HCT116 (cell line): ENCODE measurements at regions not wholly inside any gene's neighbourhood (a gene's known extent, or its start where the extent isn't known, plus 50 kb on each side); places are given as distances from the start of the nearest gene placed in this dataset.
A peak's percentile ranks its signal among the peaks of the same experiment; 100 is the strongest.

Source experiments
- ATAC-seq: fragments of 200-7000 bp; cut with Tn5 transposase; 2 replicates; pipeline ENCODE4 v1.9.1; 2020; ENCODE audit warnings: mild to moderate bottlenecking, moderate library complexity
- BruUV-seq: library from RNA; stranded (reverse); fragments of 400-500 nt; replicated peaks from 2 replicates; lab custom pipeline; 2021; lab: Mats Ljungman, UMichigan
- CTCF ChIA-PET: fragments of 300-600 bp; sonication (Branson Sonifier 250); formaldehyde crosslinking; loops from one replicate; lab custom pipeline; 2021; ENCODE audit warnings: antibody characterized with exemption; lab: Charles Lee
- POLR2A ChIA-PET: fragments of 300-600, 350-600 bp; sonication (Branson Sonifier 250); formaldehyde crosslinking; loops from one replicate; lab custom pipeline; 2021; ENCODE audit warnings: antibody characterized with exemption; lab: Charles Lee
- RAD21 ChIA-PET, 2 experiments: fragments of 300-600 bp; sonication (Branson Sonifier 250); formaldehyde crosslinking; loops; one replicate each; lab custom pipeline; 2023; ENCODE audit warnings: low total read pairs in 2 of 2; ENCODE audit not compliant: uncharacterized antibody in 2 of 2, unreplicated experiment in 2 of 2, low non-redundant PET in 1 of 2; lab: Charles Lee
- DNase-seq: peaks from one replicate; pipeline ENCODE4 v3.0.0-alpha.2; 2010; ENCODE audit warnings: low read depth, low spot score
- H2AFZ ChIP-seq: fragments of 200-600 bp; shearing (Covaris generic), sonication (generic); 2 replicates; pipeline ENCODE4 v1.6.1; 2017; ENCODE audit warnings: low read depth, mixed run types, mixed read lengths, antibody characterized with exemption, low read length; ENCODE audit not compliant: poor library complexity, severe bottlenecking
- H3K27ac ChIP-seq: 2 replicates; pipeline ENCODE4 v1.5.1; 2012; ENCODE audit warnings: low read depth, low read length
- H3K27me3 ChIP-seq: fragments of 200-600 bp; sonication (generic); 2 replicates; pipeline ENCODE4 v1.6.1; 2016; ENCODE audit warnings: mixed run types, low read length, mixed read lengths; ENCODE audit not compliant: insufficient read depth
- H3K36me3 ChIP-seq, 2 experiments: fragments of 200-500 bp in 1 of 2; fragments of 200-600 bp in 1 of 2; sonication (Bioruptor generic) in 1 of 2; sonication (generic) in 1 of 2; 2 replicates each; pipeline versions ENCODE4 v1.5.1 to v1.6.1; 2014 to 2016; ENCODE audit warnings: low read length in 2 of 2, inconsistent platforms in 1 of 2, mixed read lengths in 1 of 2, mixed run types in 1 of 2; ENCODE audit not compliant: insufficient read depth in 2 of 2, control insufficient read depth in 1 of 2
- H3K4me1 ChIP-seq, 2 experiments: fragments of 200-600 bp in 1 of 2; sonication (generic) in 1 of 2; 2 replicates each; pipeline versions ENCODE4 v1.5.1 to v1.6.1; 2012 to 2017; ENCODE audit warnings: low read length in 2 of 2, inconsistent platforms in 1 of 2, mild to moderate bottlenecking in 1 of 2, mixed read lengths in 1 of 2, mixed run types in 1 of 2, moderate library complexity in 1 of 2; ENCODE audit not compliant: insufficient read depth in 2 of 2, control insufficient read depth in 1 of 2
- H3K4me2 ChIP-seq: fragments of 200-600 bp; sonication (generic); 2 replicates; pipeline ENCODE4 v1.6.1; 2017; ENCODE audit warnings: mixed run types, low read length, mixed read lengths
- H3K4me3 ChIP-seq, 2 experiments: fragments of 200-600 bp in 1 of 2; sonication (generic) in 1 of 2; replicated peaks in 1 of 2; 2 replicates each; pipeline ENCODE4 v1.5.1; 2011 to 2016; ENCODE audit warnings: low read length in 2 of 2, control low read depth in 1 of 2, low read depth in 1 of 2, mild to moderate bottlenecking in 1 of 2, mixed read lengths in 1 of 2, mixed run types in 1 of 2
- H3K79me2 ChIP-seq: fragments of 200-600 bp; sonication (generic); 2 replicates; pipeline ENCODE4 v1.6.1; 2017; ENCODE audit warnings: mild to moderate bottlenecking, mixed run types, low read length, moderate library complexity, mixed read lengths; ENCODE audit not compliant: insufficient read depth
- H3K9ac ChIP-seq: fragments of 200-600 bp; sonication (generic); 2 replicates; pipeline ENCODE4 v1.6.1; 2016; ENCODE audit warnings: low read length, mixed read lengths
- H3K9me2 ChIP-seq: fragments of 200-600 bp; sonication (generic), shearing (Covaris generic); 2 replicates; pipeline ENCODE4 v1.6.1; 2017; ENCODE audit warnings: mixed run types, mild to moderate bottlenecking, moderate library complexity; ENCODE audit not compliant: insufficient read depth
- H3K9me3 ChIP-seq, 2 experiments: fragments of 200-500 bp in 1 of 2; fragments of 200-600 bp in 1 of 2; sonication (Bioruptor generic) in 1 of 2; sonication (generic) in 1 of 2; 2 replicates each; pipeline ENCODE4 v1.6.1; 2014 to 2017; ENCODE audit warnings: low read length in 2 of 2, mixed read lengths in 2 of 2, inconsistent platforms in 1 of 2, low read depth in 1 of 2, mild to moderate bottlenecking in 1 of 2, mixed run types in 1 of 2, moderate library complexity in 1 of 2; ENCODE audit not compliant: control insufficient read depth in 1 of 2, insufficient read depth in 1 of 2
- H4K20me1 ChIP-seq: fragments of 200-600 bp; sonication (generic), shearing (Covaris generic); 2 replicates; pipeline ENCODE4 v1.6.1; 2017; ENCODE audit warnings: mixed run types, mild to moderate bottlenecking, moderate library complexity; ENCODE audit not compliant: insufficient read depth
- CEBPB ChIP-seq: IDR thresholded peaks from 2 replicates; pipeline ENCODE4 v1.6.1; 2012; ENCODE audit warnings: low read depth
- CTCF ChIP-seq, 3 experiments: fragments of 200-600 bp in 1 of 3; sonication (generic) in 1 of 3; IDR thresholded peaks in 2 of 3; conservative IDR thresholded peaks in 1 of 3; 2 replicates each; pipeline ENCODE4 v1.5.1; 2012 to 2017; ENCODE audit warnings: low read depth in 2 of 3, low read length in 2 of 3, antibody characterized with exemption in 1 of 3, borderline replicate concordance in 1 of 3, control low read depth in 1 of 3, mild to moderate bottlenecking in 1 of 3, mixed read lengths in 1 of 3, mixed run types in 1 of 3, moderate library complexity in 1 of 3; ENCODE audit not compliant: insufficient read depth in 1 of 3
- ELF1 ChIP-seq: IDR thresholded peaks from 2 replicates; pipeline ENCODE4 v1.6.1; 2012; ENCODE audit warnings: low read depth, borderline replicate concordance
- EZH2phosphoT487 ChIP-seq: fragments of 200-600 bp; IDR thresholded peaks from 2 replicates; pipeline ENCODE4 v1.6.1; 2018; ENCODE audit warnings: antibody characterized with exemption, borderline replicate concordance
- JUND ChIP-seq: IDR thresholded peaks from 2 replicates; pipeline ENCODE4 v1.6.1; 2012
- RAD21 ChIP-seq: IDR thresholded peaks from 2 replicates; pipeline ENCODE4 v1.6.1; 2012; ENCODE audit warnings: low read depth, mild to moderate bottlenecking
- REST ChIP-seq: IDR thresholded peaks from 2 replicates; pipeline ENCODE4 v1.6.1; 2012; ENCODE audit warnings: low read depth
- SIN3A ChIP-seq: IDR thresholded peaks from 2 replicates; pipeline ENCODE4 v1.6.1; 2012; ENCODE audit warnings: low read depth
- SP1 ChIP-seq: IDR thresholded peaks from 2 replicates; pipeline ENCODE4 v1.6.1; 2012; ENCODE audit warnings: low read depth
- SRF ChIP-seq: IDR thresholded peaks from 2 replicates; pipeline ENCODE4 v1.6.1; 2012; ENCODE audit warnings: low read depth
- TCF7L2 ChIP-seq: IDR thresholded peaks from 2 replicates; pipeline ENCODE4 v1.7.0; 2011; ENCODE audit warnings: borderline replicate concordance, inconsistent platforms; ENCODE audit not compliant: insufficient read depth, insufficient read length; ENCODE audit errors: extremely low read depth
- ZFX ChIP-seq: fragments of 450-650 bp; IDR thresholded peaks from 2 replicates; pipeline ENCODE4 v1.6.1; 2017
- intact Hi-C: fragments of 100-400 bp; cut with micrococcal nuclease; formaldehyde crosslinking; loops from 2 replicates; pipeline ENCODE4 v1.10.0; 2022

DNA sequence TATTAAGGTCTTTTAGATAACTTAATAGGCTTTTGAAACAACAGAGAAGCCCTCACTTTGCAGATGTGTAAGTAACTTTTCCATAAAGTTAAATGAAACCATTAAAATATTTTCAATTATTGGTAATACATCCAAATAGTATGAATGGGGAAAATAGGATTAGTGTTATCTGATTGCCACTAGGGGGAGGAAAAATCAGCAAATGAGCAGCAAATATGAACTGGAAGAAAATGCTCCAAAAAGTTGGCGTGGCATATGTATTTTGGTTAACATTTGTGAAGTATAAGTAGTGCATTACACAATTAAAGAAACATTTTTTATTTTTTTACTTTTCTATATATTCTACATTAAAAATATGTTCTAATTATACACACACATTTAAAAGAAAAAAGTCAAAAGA lies 259.8 kb upstream of the ANO5 start:
- Histone ChIP-seq H3K27ac (no peak overlapping the region), H3K79me2 (no peaks in the 10 kb centered on the region), H2AFZ (no peak overlapping the region), H3K27me3 (no peaks in the 10 kb centered on the region), H3K9me2 (no peaks in the 10 kb centered on the region), H3K9ac (no peak overlapping the region), H3K4me2 (no peak overlapping the region), H4K20me1 (no peaks in the 10 kb centered on the region), H3K9me3 (peaks cover 0 to 8% of the 10 kb centered on the region in 2 experiments; a peak in 2 of 4 replicates), H3K4me3 (no peak overlapping the region), H3K4me1 (no peaks in the 10 kb centered on the region), H3K36me3 (no peaks in the 10 kb centered on the region)
- TF ChIP-seq ELF1 (no peak), CTCF (IDR thresholded peaks at IDR 0.05 in 2 of 3, conservative IDR thresholded peaks at IDR 0.05 in 1 of 3; ENCODE audit: borderline replicate concordance in 1 of 3, insufficient read depth in 1 of 3, low read depth in 2 of 3, low read length in 2 of 3) (peak in 1 of 3 experiments; percentile 25; a peak in 1 of 6 replicates)
- BruUV-seq, result no TSS peak
- CTCF ChIA-PET, result no interaction called here
- intact Hi-C loops, result no loop called here
- no peak for DNase-seq
- RAD21 ChIA-PET, result no interaction called here
- no peak for ATAC-seq
- POLR2A ChIA-PET, result no interaction called here

DNA sequence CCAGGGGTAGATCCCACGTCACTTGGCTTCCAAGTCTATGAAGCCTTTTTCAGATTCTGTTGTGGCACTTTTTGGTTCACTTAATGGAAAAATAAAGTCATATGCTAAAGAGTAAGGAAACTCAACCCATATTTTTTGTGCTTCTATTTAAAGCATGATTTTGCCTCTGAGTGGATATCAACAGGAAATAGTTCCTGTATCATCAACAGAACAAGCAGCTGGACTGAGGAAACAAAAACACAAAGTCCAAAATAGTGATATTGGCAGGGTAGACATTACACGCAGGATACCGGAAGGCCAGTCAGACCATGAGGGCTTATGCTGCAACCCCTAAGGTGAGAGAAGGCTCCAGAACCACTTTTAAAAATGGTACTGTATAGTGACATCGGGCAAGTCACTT lies 248.3 kb upstream of the ANO5 start:
- TF ChIP-seq RAD21, result no peak
- no peak for TF ChIP-seq JUND
- TF ChIP-seq REST, result no peak
- TF ChIP-seq ZFX, result no peak
- no peak for TF ChIP-seq SRF
- TF ChIP-seq SIN3A, result no peak
- no peak for TF ChIP-seq EZH2phosphoT487
- no peak for TF ChIP-seq TCF7L2
- TF ChIP-seq SP1, result no peak
- TF ChIP-seq CEBPB, result no peak
- ChIA-PET POLR2A (no interaction called here), RAD21 (no interaction called here), CTCF (no interaction called here)
- H3K4me2 ChIP-seq, result no peak overlapping the region
- H4K20me1 ChIP-seq, result no peaks in the 10 kb centered on the region
- intact Hi-C loops, result no loop called here
- no peak for ATAC-seq
- no peak overlapping the region for H3K4me3 ChIP-seq
- H3K9me2 ChIP-seq, result no peaks in the 10 kb centered on the region
- no peaks in the 10 kb centered on the region for H3K27me3 ChIP-seq
- H3K36me3 ChIP-seq, result no peaks in the 10 kb centered on the region
- no peaks in the 10 kb centered on the region for H3K4me1 ChIP-seq
- peaks cover 3 to 13% of the 10 kb centered on the region in 2 experiments; a peak in 2 of 4 replicates for H3K9me3 ChIP-seq
- H3K27ac ChIP-seq, result no peak overlapping the region
- no peak overlapping the region for H2AFZ ChIP-seq
- DNase-seq, result no peak
- no peak overlapping the region for H3K9ac ChIP-seq
- BruUV-seq, result no TSS peak
- H3K79me2 ChIP-seq, result no peaks in the 10 kb centered on the region
